Upper lobe of left lung (tissue), 6 donors: ENCODE measurements at regions not wholly inside any gene's neighbourhood (a gene's known extent, or its start where the extent isn't known, plus 50 kb on each side); places are given as distances from the start of the nearest gene placed in this dataset.

Source experiments
- ATAC-seq, 2 donors: fragments of 200-7000 bp; cut with Tn5 transposase; one replicate each; pipeline ENCODE4 v1.9.1; 2022; ENCODE audit warnings: mild to moderate bottlenecking in 2 of 2, moderate library complexity in 2 of 2; ENCODE audit not compliant: low FRiP score in 2 of 2
- DNase-seq, 2 donors: peaks; one replicate each; pipeline ENCODE4 v3.0.0-alpha.2; 2019 to 2020
- H3K27ac ChIP-seq, 4 donors: fragments of 200-600 bp; sonication (generic); one replicate each; pipeline ENCODE4 v1.5.1; 2016 to 2019
- H3K27me3 ChIP-seq, 4 donors: fragments of 200-600 bp; sonication (generic); one replicate each; pipeline ENCODE4 v1.5.1; 2017 to 2019
- H3K36me3 ChIP-seq, 4 donors: fragments of 200-600 bp; sonication (generic); one replicate each; pipeline ENCODE4 v1.5.1; 2016 to 2019
- H3K4me1 ChIP-seq, 4 donors: fragments of 200-600 bp; sonication (generic); one replicate each; pipeline ENCODE4 v1.5.1; 2018 to 2019
- H3K4me3 ChIP-seq, 4 donors: fragments of 200-600 bp; sonication (generic); one replicate each; pipeline ENCODE4 v1.5.1; 2017 to 2019; ENCODE audit warnings: mild to moderate bottlenecking in 2 of 4, moderate library complexity in 1 of 4
- H3K9me3 ChIP-seq, 4 donors: fragments of 200-600 bp; sonication (generic); one replicate each; pipeline ENCODE4 v1.5.1; 2018 to 2019
- CTCF ChIP-seq, 6 experiments: fragments of 450-650 bp in 4 of 6; fragments of 200-600 bp in 2 of 6; sonication (generic) in 2 of 6; IDR thresholded peaks; one replicate each; pipeline ENCODE4 v1.5.1; 2016 to 2019; ENCODE audit warnings: antibody characterized with exemption in 6 of 6
- EP300 ChIP-seq, 4 donors: sonication (generic); formaldehyde crosslinking; IDR thresholded peaks; one replicate each; pipeline ENCODE4 v1.5.1; 2017; ENCODE audit warnings: antibody characterized with exemption in 4 of 4, control low read depth in 2 of 4
- POLR2A ChIP-seq, 4 donors: fragments of 450-650 bp; IDR thresholded peaks; one replicate each; pipeline ENCODE4 v1.5.1; 2016 to 2017; ENCODE audit warnings: antibody characterized with exemption in 4 of 4, mild to moderate bottlenecking in 2 of 4
- POLR2AphosphoS5 ChIP-seq, 2 donors: sonication (generic); formaldehyde crosslinking; IDR thresholded peaks; one replicate each; pipeline ENCODE4 v1.5.1; 2017; ENCODE audit warnings: antibody characterized with exemption in 2 of 2
- WGBS, 2 donors: methylation state at CpG; one replicate each; pipeline ENCODE4 v1.1.5; 2017 to 2018; 5-methylcytosine and 5-hydroxymethylcytosine counted together
- donor health status: DM: no; HTN: no; CAD: no; lungs with moderate emphysema.
- donor health status: DM: no; HTN: yes; CAD: no; lungs with severe emphysema.

GRCh38 chr15:47609693-47610092 lies 107.6 kb upstream of the SEMA6D start:
- Histone ChIP-seq H3K9me3 (no peaks in the 10 kb centered on the region), H3K27ac (no peak overlapping the region), H3K4me3 (no peak overlapping the region), H3K27me3 (no peaks in the 10 kb centered on the region), H3K36me3 (no peaks in the 10 kb centered on the region), H3K4me1 (peaks cover 0 to 6% (median 0%) of the 10 kb centered on the region in 4 donors)
- TF ChIP-seq POLR2AphosphoS5 (IDR thresholded peaks at IDR 0.05) = no peak
- no peak for TF ChIP-seq CTCF (IDR thresholded peaks at IDR 0.05)
- TF ChIP-seq POLR2A (IDR thresholded peaks at IDR 0.05) = no peak
- TF ChIP-seq EP300 (IDR thresholded peaks at IDR 0.05) = no peak
- DNase-seq (no peak), ATAC-seq (no peak)
- 84 to 88% methylated on average over 2 of the region's 2 CpGs for WGBS, 2 donors

- ATAC-seq (no peak), DNase-seq (no peak)
- H3K27ac ChIP-seq = no peak overlapping the region
- 87 to 94% methylated on average over 2 of the region's 2 CpGs for WGBS, 2 donors
- TF ChIP-seq POLR2A (IDR thresholded peaks at IDR 0.05) (no peak), EP300 (IDR thresholded peaks at IDR 0.05) (no peak), CTCF (IDR thresholded peaks at IDR 0.05) (no peak), POLR2AphosphoS5 (IDR thresholded peaks at IDR 0.05) (no peak)
- H3K4me1 ChIP-seq = peaks cover 0 to 6% (median 0%) of the 10 kb centered on the region in 4 donors
- no peak overlapping the region for H3K4me3 ChIP-seq
- no peaks in the 10 kb centered on the region for H3K9me3 ChIP-seq
- no peaks in the 10 kb centered on the region for H3K36me3 ChIP-seq
- no peaks in the 10 kb centered on the region for H3K27me3 ChIP-seq
These were observed 106.6 kb upstream of the SEMA6D start for GRCh38 chr15:47610736-47611135.

- ATAC-seq (no peak), DNase-seq (no peak)
- no peak overlapping the region for H3K27ac ChIP-seq
- H3K4me3 ChIP-seq = no peak overlapping the region
- H3K9me3 ChIP-seq = no peaks in the 10 kb centered on the region
- TF ChIP-seq POLR2AphosphoS5 (IDR thresholded peaks at IDR 0.05) (no peak), CTCF (IDR thresholded peaks at IDR 0.05) (no peak), EP300 (IDR thresholded peaks at IDR 0.05) (no peak), POLR2A (IDR thresholded peaks at IDR 0.05) (no peak)
- 79 to 80% methylated on average over 2 of the region's 2 CpGs for WGBS, 2 donors
- H3K36me3 ChIP-seq = no peaks in the 10 kb centered on the region
- no peaks in the 10 kb centered on the region for H3K27me3 ChIP-seq
- no peaks in the 10 kb centered on the region for H3K4me1 ChIP-seq
These were observed 102.8 kb upstream of the SEMA6D start for GRCh38 chr15:47614360-47615011.

GRCh38 chr15:47616876-47617275 lies 100.4 kb upstream of the SEMA6D start:
- WGBS, 2 donors = 86 to 96% methylated on average over 4 of the region's 4 CpGs
- Histone ChIP-seq H3K36me3 (no peaks in the 10 kb centered on the region), H3K4me1 (no peaks in the 10 kb centered on the region), H3K27me3 (no peaks in the 10 kb centered on the region), H3K4me3 (no peak overlapping the region), H3K27ac (no peak overlapping the region), H3K9me3 (no peaks in the 10 kb centered on the region)
- TF ChIP-seq CTCF (IDR thresholded peaks at IDR 0.05) (no peak), POLR2A (IDR thresholded peaks at IDR 0.05) (no peak), EP300 (IDR thresholded peaks at IDR 0.05) (no peak), POLR2AphosphoS5 (IDR thresholded peaks at IDR 0.05) (no peak)
- DNase-seq (no peak), ATAC-seq (no peak)

GRCh38 chr15:47618241-47618640 lies 99.1 kb upstream of the SEMA6D start:
- ATAC-seq = no peak
- TF ChIP-seq CTCF (IDR thresholded peaks at IDR 0.05) (no peak), POLR2A (IDR thresholded peaks at IDR 0.05) (no peak), EP300 (IDR thresholded peaks at IDR 0.05) (no peak), POLR2AphosphoS5 (IDR thresholded peaks at IDR 0.05) (no peak)
- Histone ChIP-seq H3K4me1 (no peaks in the 10 kb centered on the region), H3K27ac (no peak overlapping the region), H3K9me3 (no peaks in the 10 kb centered on the region), H3K27me3 (no peaks in the 10 kb centered on the region), H3K36me3 (no peaks in the 10 kb centered on the region), H3K4me3 (no peak overlapping the region)
- DNase-seq = no peak
- 79 to 83% methylated on average over 4 of the region's 4 CpGs for WGBS, 2 donors
